Upper lobe of left lung (tissue), 6 donors: ENCODE measurements at regions not wholly inside any gene's neighbourhood (a gene's known extent, or its start where the extent isn't known, plus 50 kb on each side); places are given as distances from the start of the nearest gene placed in this dataset.
"Not testable (repeated sequence)": the region's sequence is repeated elsewhere in the genome, so short reads cannot be mapped to it uniquely, and the experiment has no call there.

Experiments used
- ATAC-seq, 2 donors: fragments of 200-7000 bp; cut with Tn5 transposase; one replicate each; pipeline ENCODE4 v1.9.1; 2022; ENCODE audit warnings: mild to moderate bottlenecking in 2 of 2, moderate library complexity in 2 of 2; ENCODE audit not compliant: low FRiP score in 2 of 2
- DNase-seq, 2 donors: peaks; one replicate each; pipeline ENCODE4 v3.0.0-alpha.2; 2019 to 2020
- H3K27ac ChIP-seq, 4 donors: fragments of 200-600 bp; sonication (generic); one replicate each; pipeline ENCODE4 v1.5.1; 2016 to 2019
- H3K27me3 ChIP-seq, 4 donors: fragments of 200-600 bp; sonication (generic); one replicate each; pipeline ENCODE4 v1.5.1; 2017 to 2019
- H3K36me3 ChIP-seq, 4 donors: fragments of 200-600 bp; sonication (generic); one replicate each; pipeline ENCODE4 v1.5.1; 2016 to 2019
- H3K4me1 ChIP-seq, 4 donors: fragments of 200-600 bp; sonication (generic); one replicate each; pipeline ENCODE4 v1.5.1; 2018 to 2019
- H3K4me3 ChIP-seq, 4 donors: fragments of 200-600 bp; sonication (generic); one replicate each; pipeline ENCODE4 v1.5.1; 2017 to 2019; ENCODE audit warnings: mild to moderate bottlenecking in 2 of 4, moderate library complexity in 1 of 4
- H3K9me3 ChIP-seq, 4 donors: fragments of 200-600 bp; sonication (generic); one replicate each; pipeline ENCODE4 v1.5.1; 2018 to 2019
- CTCF ChIP-seq, 6 experiments: fragments of 450-650 bp in 4 of 6; fragments of 200-600 bp in 2 of 6; sonication (generic) in 2 of 6; IDR thresholded peaks; one replicate each; pipeline ENCODE4 v1.5.1; 2016 to 2019; ENCODE audit warnings: antibody characterized with exemption in 6 of 6
- EP300 ChIP-seq, 4 donors: sonication (generic); formaldehyde crosslinking; IDR thresholded peaks; one replicate each; pipeline ENCODE4 v1.5.1; 2017; ENCODE audit warnings: antibody characterized with exemption in 4 of 4, control low read depth in 2 of 4
- POLR2A ChIP-seq, 4 donors: fragments of 450-650 bp; IDR thresholded peaks; one replicate each; pipeline ENCODE4 v1.5.1; 2016 to 2017; ENCODE audit warnings: antibody characterized with exemption in 4 of 4, mild to moderate bottlenecking in 2 of 4
- POLR2AphosphoS5 ChIP-seq, 2 donors: sonication (generic); formaldehyde crosslinking; IDR thresholded peaks; one replicate each; pipeline ENCODE4 v1.5.1; 2017; ENCODE audit warnings: antibody characterized with exemption in 2 of 2
- WGBS, 2 donors: methylation state at CpG; one replicate each; pipeline ENCODE4 v1.1.5; 2017 to 2018; 5-methylcytosine and 5-hydroxymethylcytosine counted together
- donor health status: DM: no; HTN: no; CAD: no; lungs with moderate emphysema.
- donor health status: DM: no; HTN: yes; CAD: no; lungs with severe emphysema.

GRCh38 chr6:72564231-72564630 lies 57.6 kb upstream of the KCNQ5 start:
- Histone ChIP-seq H3K36me3 (no peaks in the 10 kb centered on the region), H3K9me3 (no peaks in the 10 kb centered on the region), H3K4me1 (no peaks in the 10 kb centered on the region), H3K27ac (no peak overlapping the region), H3K4me3 (no peak overlapping the region), H3K27me3 (no peaks in the 10 kb centered on the region)
- TF ChIP-seq EP300 (IDR thresholded peaks at IDR 0.05) (no peak), CTCF (IDR thresholded peaks at IDR 0.05) (no peak), POLR2A (IDR thresholded peaks at IDR 0.05) (no peak), POLR2AphosphoS5 (IDR thresholded peaks at IDR 0.05) (no peak)
- 69 to 76% methylated on average over 1 of the region's 1 CpG for WGBS, 2 donors
- DNase-seq (no peak), ATAC-seq (no peak)

- not testable (repeated sequence) for H3K27ac ChIP-seq, H3K27me3 ChIP-seq, H3K4me1 ChIP-seq, ATAC-seq, H3K36me3 ChIP-seq, DNase-seq, H3K9me3 ChIP-seq, H3K4me3 ChIP-seq
- WGBS, 2 donors: 89 to 96% methylated on average over 3 to 4 of the region's 4 CpGs
These were observed 49.9 kb upstream of the KCNQ5 start for GRCh38 chr6:72571993-72572392.
